Inflammatory macrophage (primary cell): ENCODE measurements at regions not wholly inside any gene's neighbourhood (a gene's known extent, or its start where the extent isn't known, plus 50 kb on each side); places are given as distances from the start of the nearest gene placed in this dataset.

Source experiments
- DNase-seq, 2 donors: peaks; one replicate each; pipeline ENCODE4 v3.0.0-alpha.2; 2020 to 2022

- no peak for DNase-seq
Measured at GRCh38 chr13:105830821-105831220, 704.6 kb downstream of the EFNB2 start.

DNA sequence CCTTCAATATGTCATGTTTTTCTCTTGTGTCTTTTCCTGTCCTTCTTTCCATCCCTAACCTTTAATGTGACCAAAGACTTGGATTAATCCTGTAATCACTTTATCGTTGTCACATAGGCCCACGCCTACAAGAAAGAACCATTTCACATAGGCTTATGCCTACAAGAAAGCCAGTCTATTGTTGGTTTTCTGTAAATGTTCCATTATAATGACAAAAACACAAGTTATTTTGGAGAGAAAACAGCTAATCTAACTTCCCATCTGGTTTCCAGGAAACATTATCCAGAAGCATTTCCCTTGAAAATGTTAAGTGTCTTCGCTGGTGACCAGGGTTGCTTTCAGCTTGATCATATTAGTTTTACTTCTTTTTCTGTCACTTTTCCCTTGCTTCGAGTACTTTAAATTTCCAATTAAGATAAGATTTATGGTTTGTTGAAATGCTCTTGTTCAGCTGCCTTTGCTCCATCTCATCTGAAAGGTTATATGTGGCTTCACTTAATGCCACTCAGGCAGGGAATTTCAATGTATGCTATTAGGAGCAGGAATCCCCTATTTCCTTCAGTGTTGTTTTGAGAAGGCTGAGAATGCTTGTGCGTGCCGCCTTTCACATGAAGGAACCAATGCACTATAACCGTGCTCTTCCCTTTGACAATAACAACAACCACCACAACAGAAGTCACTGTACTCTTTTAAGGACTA is 708.2 kb downstream of the EFNB2 start:
- DNase-seq = no peak

DNA sequence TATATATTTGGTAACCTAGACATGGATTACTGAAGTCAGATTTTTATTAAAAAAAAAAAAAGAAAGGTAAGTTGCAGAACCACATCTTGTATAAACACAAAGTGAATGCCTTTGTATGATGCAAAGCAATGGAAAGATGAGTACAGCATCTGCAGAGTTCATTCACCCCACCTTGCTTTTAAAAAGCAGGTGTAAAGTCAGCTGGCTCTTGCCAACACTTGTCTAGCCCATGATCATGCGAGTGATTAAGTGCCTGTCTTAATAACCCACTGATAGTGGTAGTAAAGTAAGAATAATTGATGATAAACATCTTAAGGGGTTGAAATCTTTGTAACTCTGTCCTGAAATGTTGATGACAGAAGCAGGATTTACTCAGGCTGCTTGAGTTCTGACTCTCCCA is 710.4 kb downstream of the EFNB2 start:
- DNase-seq = no peak

DNA sequence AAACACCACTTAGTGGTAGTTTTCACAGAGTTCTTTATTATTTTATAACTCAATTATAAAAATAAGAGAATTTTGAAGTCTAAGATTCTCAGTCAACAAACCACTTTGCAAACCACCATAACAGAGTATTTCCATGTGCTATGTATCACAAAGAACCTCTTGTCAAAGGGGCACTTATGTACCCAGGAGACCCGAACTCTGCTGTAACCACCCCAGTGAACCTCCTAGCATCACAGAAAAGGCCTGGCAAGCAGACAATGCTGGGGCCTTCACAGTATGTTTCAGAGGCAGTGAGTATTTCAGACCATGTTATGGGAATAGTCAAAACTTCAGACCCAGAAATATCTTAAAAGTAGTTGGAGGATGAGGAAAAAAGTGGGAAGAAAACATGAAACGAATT is 714.1 kb downstream of the EFNB2 start:
- no peak for DNase-seq

DNA sequence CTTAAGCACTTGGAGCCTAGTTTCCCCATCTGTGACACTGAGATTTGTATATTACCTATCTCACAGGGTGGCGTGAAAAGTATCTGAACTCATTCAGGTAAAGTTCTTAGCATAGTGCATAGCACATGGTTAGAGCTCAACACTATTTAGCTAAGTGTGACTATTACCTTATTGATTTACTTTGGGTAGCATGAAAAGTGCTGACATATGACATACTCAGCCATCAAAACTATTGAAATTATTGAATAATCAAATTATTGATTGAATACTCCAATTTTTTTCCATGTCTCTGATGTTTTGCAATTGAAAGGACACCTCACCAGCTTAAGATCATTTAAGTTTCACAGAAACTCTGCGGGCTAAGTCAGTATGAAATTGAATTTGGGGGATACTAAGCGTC is 715.0 kb downstream of the EFNB2 start:
- no peak for DNase-seq

- no peak for DNase-seq
Measured at GRCh38 chr13:105817498-105817897, 718.0 kb downstream of the EFNB2 start.

- DNase-seq = no peak
Measured at GRCh38 chr13:105816994-105817393, 718.5 kb downstream of the EFNB2 start.

- no peak for DNase-seq
Measured at GRCh38 chr13:105814902-105815250, 720.6 kb downstream of the EFNB2 start.

- no peak for DNase-seq
Measured at GRCh38 chr13:105814219-105814901, 721.1 kb downstream of the EFNB2 start.

DNA sequence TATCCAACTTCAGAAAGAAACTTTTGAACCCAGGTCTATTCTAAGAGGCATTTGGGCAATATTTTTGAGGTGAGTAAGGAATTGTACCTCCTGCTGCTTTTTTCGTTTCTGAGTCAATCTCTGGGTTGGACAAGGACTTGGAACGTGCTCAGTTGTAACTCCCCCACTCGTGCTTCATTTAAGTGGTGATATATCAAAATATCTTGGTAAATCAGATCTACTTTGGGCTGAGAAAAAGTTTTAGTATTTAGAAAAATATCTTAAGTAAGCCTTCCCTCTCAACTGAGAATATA is 728.9 kb downstream of the EFNB2 start:
- DNase-seq = no peak

GRCh38 chr13:105805892-105806627 is 729.4 kb downstream of the EFNB2 start:
- DNase-seq = no peak

DNA sequence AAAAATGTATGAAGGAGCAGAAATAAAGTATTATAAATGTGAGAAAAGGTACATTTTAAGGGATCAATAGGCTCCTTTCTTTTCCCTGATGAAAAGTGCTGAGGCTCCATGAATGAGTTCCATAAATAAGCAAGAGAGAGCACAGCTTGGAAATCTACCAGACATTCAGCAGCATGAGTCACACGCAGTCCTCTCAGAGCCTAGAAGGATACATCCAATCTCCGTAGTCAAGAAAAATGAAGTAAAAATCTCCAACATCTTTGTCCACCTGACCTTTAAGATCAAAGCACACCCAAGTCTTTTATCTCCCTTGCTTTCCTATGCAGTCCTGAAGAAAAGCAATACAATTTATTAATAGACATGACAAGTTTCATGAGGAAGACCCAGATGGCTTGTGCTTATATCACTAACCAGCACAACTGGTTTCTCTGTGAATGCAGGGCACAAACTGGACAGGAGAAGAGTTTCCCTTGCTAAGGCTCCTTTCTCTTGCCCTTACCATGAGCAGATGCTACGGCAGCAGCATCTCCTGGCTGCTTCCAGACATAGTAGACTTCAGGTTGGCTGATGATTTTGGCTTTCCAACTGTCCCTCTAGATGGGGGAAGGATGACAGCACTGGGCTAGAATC is 730.8 kb downstream of the EFNB2 start:
- no peak for DNase-seq

DNA sequence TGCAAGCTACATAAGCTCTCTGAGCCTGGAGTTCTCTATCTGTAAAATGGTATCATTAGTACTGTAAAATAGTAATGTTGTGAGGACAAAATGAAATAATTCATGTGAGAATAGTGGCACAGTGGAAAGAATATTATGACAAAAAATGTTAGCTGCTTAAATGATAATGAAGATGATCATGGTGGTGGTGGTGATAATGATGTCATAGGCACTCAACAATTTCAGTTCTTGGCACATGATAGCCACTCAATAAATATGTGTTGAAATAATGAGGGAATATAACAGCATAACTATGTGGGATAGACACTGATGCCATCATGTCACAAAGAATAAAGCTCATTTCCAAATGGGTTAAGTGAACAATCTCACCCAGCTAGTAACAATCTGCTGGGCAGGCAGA is 736.3 kb downstream of the EFNB2 start:
- DNase-seq = no peak

DNA sequence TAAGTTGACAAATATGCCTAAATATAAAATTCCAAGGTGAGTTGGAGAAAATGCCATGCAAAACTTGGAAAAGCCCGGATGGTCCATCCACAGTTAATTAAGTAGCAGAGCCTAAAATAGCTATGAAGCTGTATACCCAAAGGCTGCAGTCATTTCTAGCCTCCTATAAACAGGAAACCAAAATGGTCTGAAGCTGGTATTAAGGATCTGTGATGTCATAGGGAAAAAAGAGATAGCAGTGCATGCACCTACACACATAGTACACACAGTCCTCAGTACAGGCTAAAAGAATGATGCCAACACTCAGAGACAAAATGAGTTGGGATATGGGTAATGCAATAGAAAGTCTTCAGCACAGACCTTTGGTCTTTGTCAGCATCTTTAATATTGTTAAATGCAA is 736.9 kb downstream of the EFNB2 start:
- no peak for DNase-seq

GRCh38 chr13:105796081-105796480 is 739.4 kb downstream of the EFNB2 start:
- DNase-seq = no peak

DNA sequence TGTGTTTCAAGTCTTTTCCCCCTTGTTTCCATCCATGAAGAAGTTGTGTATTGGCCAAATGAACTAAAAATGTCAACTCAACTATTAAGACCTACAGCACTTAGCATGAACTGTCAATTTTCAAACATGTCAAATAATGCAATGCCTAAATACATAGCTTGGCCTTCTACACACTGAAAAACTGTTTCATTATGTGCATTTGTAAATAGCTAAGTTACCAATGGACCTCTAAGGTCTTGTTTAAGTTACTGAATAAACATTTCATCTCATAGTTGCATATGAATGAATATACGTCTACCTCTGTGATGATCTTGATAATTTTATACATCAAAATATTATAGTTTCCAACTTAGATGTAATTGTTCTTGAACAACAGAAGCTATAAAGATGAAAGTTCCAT is 744.5 kb downstream of the EFNB2 start:
- no peak for DNase-seq

DNA sequence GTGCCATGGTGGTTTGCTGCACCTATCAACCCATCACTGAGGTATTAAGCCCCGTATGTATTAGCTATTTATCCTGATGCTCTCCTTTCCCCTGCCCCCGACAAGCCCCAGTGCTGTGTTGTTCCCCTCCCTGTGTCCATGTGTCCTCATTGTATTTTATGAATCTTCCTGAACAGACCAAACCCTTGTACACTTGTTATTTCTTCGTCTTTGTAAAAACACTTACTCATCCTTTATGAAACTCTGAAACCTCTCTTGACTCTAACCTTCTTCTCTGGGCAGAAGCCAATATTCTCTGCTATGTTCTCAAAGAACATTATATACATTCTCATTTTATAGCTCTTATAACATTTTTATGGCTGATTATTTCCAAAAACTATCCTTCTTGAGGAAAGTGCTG is 746.9 kb downstream of the EFNB2 start:
- no peak for DNase-seq

GRCh38 chr13:105787632-105788031 is 747.8 kb downstream of the EFNB2 start:
- no peak for DNase-seq

- DNase-seq = no peak
Measured at GRCh38 chr13:105785436-105785835, 750.0 kb downstream of the EFNB2 start.

DNA sequence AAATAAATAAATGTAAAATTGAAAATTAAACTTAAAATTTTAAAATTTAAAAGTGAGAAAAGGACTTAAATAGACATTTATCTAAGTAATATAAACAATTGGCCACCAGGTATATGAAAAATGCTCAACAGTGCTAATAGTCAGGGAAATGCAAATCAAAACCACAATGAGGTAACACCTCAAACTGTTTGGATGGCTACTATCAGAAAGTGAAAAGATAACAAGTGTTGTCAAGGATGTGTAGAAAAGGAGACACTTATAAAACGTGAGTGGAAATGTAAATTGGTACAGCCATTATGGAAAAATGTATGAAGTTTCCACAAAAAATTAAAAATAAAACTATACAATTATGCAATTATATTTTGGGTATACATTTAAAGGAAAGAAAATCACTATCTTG is 752.2 kb downstream of the EFNB2 start:
- no peak for DNase-seq

- DNase-seq = no peak
Measured at GRCh38 chr13:105778196-105778595, 757.3 kb downstream of the EFNB2 start.

GRCh38 chr13:105774739-105775460 is 760.6 kb downstream of the EFNB2 start:
- no peak for DNase-seq
